ENCODE measurements at regions not wholly inside any gene's neighbourhood (a gene's known extent, or its start where the extent isn't known, plus 50 kb on each side); places are given as distances from the start of the nearest gene placed in this dataset.

DNA sequence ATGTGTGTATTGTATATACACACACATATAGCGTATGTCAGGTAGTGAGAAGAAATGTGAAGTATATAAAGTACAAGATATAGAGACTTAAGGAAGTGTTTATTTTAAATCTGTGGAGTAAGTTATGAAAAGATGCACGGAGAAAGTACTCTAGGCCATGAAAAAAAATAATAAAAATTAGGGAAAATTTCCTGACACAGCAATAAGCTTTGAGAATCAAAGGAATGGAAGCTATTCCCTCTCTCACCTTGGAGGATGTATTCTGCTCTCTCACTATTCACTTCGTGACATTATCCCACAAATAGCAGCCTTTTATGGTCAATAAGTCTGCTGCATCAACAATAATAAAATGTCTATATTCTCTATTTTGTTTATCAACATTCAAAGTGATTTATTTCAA lies 700.4 kb upstream of the RGS18 start:
- no peak for TF ChIP-seq CTCF (IDR thresholded peaks at IDR 0.05; ENCODE audit: borderline replicate concordance, extremely low read depth, low read length, poor library complexity, severe bottlenecking)
- no peak for TF ChIP-seq EZH2 (IDR thresholded peaks at IDR 0.05; ENCODE audit: borderline replicate concordance, low read depth, low read length, severe bottlenecking)
